ENCODE measurements at regions not wholly inside any gene's neighbourhood (a gene's known extent, or its start where the extent isn't known, plus 50 kb on each side); places are given as distances from the start of the nearest gene placed in this dataset.

DNA sequence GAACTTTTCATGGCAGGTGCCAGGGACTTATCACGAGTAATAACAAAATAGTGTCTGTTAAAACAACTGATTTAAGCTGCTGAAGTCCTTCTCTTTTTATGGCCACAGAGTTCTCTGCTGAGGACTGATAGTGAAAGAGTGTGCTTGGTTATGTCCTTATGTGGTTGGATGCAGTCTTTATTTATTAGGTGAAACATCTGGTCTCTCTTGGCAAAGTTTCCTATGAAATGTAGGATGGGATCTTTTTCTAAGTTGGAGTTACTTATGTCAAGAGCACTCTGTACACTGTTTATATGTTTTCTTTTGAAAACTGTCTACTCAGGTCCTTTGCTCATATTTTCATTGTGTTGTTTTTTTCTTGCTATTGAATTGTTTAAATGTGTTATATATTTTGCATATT lies 1816.1 kb upstream of the C9orf72 start:
- TF ChIP-seq, protein P1, sequence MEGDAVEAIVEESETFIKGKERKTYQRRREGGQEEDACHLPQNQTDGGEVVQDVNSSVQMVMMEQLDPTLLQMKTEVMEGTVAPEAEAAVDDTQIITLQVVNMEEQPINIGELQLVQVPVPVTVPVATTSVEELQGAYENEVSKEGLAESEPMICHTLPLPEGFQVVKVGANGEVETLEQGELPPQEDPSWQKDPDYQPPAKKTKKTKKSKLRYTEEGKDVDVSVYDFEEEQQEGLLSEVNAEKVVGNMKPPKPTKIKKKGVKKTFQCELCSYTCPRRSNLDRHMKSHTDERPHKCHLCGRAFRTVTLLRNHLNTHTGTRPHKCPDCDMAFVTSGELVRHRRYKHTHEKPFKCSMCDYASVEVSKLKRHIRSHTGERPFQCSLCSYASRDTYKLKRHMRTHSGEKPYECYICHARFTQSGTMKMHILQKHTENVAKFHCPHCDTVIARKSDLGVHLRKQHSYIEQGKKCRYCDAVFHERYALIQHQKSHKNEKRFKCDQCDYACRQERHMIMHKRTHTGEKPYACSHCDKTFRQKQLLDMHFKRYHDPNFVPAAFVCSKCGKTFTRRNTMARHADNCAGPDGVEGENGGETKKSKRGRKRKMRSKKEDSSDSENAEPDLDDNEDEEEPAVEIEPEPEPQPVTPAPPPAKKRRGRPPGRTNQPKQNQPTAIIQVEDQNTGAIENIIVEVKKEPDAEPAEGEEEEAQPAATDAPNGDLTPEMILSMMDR (IDR thresholded peaks at IDR 0.05; ENCODE audit: borderline replicate concordance, insufficient read depth, low read depth, low read length) = no peak
- no peak overlapping the region for H3K4me3 ChIP-seq (ENCODE audit: low read depth, low read length)

DNA sequence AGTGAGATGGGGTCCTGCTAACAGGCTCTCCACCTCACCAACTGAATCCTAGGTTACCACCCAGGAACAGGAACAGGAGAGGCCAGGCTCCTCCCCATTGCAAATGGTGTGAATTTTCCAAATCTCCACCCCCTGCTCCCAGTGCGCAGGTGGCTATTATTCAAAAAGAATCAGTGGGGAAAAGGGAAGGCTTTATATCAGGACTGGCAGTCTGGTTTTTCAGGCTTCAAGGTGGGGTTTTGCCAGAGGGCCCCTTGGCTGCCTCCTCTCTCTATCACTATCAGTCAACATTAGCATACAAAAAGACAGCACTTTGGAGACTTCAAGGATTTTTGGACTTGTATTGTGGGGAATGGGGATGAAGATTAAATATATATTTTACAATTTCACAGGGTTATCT lies 1817.6 kb upstream of the C9orf72 start:
- TF ChIP-seq, protein P1 (IDR thresholded peaks at IDR 0.05; ENCODE audit: borderline replicate concordance, insufficient read depth, low read depth, low read length) = no peak
- no peak overlapping the region for H3K4me3 ChIP-seq (ENCODE audit: low read depth, low read length)

DNA sequence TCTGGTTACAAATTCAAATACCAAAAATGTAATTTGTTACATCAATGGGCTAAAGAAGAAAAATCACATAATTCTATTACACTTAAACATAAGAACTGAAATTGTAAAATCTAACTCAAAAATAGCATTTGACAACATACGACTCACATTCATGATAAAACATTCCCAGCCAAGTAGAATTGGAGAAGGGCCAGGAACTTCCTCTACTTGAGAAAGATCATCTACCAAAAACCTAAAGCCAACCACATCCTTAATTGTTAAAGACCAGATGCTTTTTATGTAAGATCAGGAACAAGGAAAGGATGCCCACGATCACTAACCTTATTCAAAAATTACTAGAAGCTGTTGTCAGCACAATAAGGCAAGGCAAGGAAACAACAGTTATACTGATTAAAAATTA lies 1819.8 kb upstream of the C9orf72 start:
- no peak overlapping the region for H3K4me3 ChIP-seq (ENCODE audit: low read depth, low read length)
- TF ChIP-seq, protein P1 (IDR thresholded peaks at IDR 0.05; ENCODE audit: borderline replicate concordance, insufficient read depth, low read depth, low read length) = no peak

DNA sequence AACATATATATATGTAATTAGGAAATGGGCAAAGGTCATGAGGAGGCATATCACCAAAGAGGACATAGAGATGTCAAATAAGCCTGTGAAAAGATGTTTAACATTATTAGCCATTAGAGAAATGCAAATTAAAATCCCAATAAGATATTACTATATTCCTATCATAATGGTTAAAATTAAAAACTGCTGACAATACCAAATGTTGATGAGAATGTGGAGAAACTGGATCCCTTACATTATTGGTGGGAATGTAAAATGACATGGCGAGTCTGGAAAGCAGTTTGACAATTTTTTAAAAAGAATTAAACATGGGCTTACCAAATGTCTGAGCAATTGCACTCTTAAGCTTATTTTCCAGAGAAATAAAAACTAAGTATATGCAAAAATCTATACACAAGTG lies 1821.6 kb upstream of the C9orf72 start:
- TF ChIP-seq, protein P1 (IDR thresholded peaks at IDR 0.05; ENCODE audit: borderline replicate concordance, insufficient read depth, low read depth, low read length) = no peak
- no peak overlapping the region for H3K4me3 ChIP-seq (ENCODE audit: low read depth, low read length)

DNA sequence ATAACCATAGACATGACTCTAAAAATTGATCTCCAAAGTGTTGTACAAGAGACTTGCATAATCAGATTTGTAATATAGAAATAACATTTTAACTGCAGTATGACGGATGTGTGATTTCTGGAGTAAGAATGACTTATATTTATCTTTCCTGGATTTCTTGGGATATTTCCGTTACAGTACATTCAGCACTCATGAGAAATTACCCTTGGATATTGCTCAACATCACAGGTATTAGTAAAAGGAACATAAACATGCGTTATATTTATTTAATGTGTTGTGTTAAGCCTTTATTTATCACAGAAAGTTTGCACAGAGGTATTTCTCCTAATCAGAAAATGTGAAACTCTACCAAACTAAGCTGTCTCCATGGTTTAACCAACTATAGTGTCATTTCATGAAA lies 1823.9 kb upstream of the C9orf72 start:
- H3K4me3 ChIP-seq (ENCODE audit: low read depth, low read length) = no peak overlapping the region
- TF ChIP-seq, protein P1 (IDR thresholded peaks at IDR 0.05; ENCODE audit: borderline replicate concordance, insufficient read depth, low read depth, low read length) = no peak

DNA sequence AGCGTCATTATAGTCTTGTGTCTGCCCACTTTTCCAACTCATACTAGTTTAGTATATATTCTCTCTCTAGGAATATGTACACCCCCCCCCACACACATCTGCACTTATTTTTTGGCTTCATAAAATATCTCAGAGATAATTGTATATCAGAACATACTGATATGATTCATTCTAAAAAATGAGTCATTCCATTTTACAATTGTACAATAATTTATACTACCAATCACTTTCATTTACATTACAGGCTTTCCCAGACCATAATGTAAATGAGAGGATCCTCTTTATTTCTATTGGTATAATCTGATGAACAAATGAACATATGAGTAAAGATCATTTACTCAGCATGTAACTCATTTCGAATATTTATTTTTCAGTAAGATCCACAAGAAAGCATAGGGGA lies 1842.9 kb upstream of the C9orf72 start:
- TF ChIP-seq, protein P1 (IDR thresholded peaks at IDR 0.05; ENCODE audit: borderline replicate concordance, insufficient read depth, low read depth, low read length) = no peak
- no peak overlapping the region for H3K4me3 ChIP-seq (ENCODE audit: low read depth, low read length)

DNA sequence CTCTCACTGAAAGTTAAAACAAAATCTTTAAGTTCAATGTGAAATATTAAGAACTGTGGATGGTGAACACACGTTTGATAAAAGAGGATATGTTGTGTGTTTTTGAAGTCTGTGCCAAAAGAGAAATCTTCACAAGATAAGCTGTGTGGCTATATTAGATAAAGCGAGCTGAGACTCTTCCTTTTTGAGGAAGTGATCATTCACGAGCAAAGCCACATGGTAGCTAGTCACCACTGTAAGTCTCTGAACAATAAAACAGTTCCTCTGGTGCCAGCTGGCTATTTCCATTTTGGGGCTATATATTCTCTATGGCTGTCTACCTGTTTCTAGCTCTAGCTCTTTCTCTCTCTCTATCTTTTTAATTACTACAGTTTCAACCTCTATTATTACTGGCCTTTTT lies 1849.2 kb upstream of the C9orf72 start:
- TF ChIP-seq, protein P1 (IDR thresholded peaks at IDR 0.05; ENCODE audit: borderline replicate concordance, insufficient read depth, low read depth, low read length) = no peak
- no peak overlapping the region for H3K4me3 ChIP-seq (ENCODE audit: low read depth, low read length)

All from GM12875 (cell line).